RWPE2 (cell line): ENCODE measurements at regions not wholly inside any gene's neighbourhood (a gene's known extent, or its start where the extent isn't known, plus 50 kb on each side); places are given as distances from the start of the nearest gene placed in this dataset.

Source experiments
- ATAC-seq: fragments of 200-7000 bp; cut with Tn5 transposase; 3 replicates; pipeline ENCODE4 v1.9.1; 2021; ENCODE audit warnings: low read depth
- DNase-seq: peaks from one replicate; pipeline ENCODE4 v3.0.0-alpha.2; 2020; ENCODE audit warnings: low spot score
- H3K27ac ChIP-seq: fragments of 450-650 bp; 2 replicates; pipeline ENCODE4 v1.5.1; 2017; ENCODE audit warnings: mild to moderate bottlenecking; ENCODE audit not compliant: poor library complexity, severe bottlenecking
- H3K27me3 ChIP-seq: fragments of 250-450 bp; sonication (Bioruptor Pico); 2 replicates; pipeline ENCODE4 v1.5.1; 2021; ENCODE audit warnings: mild to moderate bottlenecking, moderate library complexity; ENCODE audit not compliant: insufficient read depth, poor library complexity, severe bottlenecking
- H3K36me3 ChIP-seq: fragments of 250-450 bp; sonication (Bioruptor Pico); 2 replicates; pipeline ENCODE4 v1.5.1; 2020; ENCODE audit warnings: low read depth, mild to moderate bottlenecking, moderate library complexity
- H3K4me1 ChIP-seq: fragments of 250-450 bp; sonication (Bioruptor Pico); 2 replicates; pipeline ENCODE4 v1.5.1; 2021; ENCODE audit warnings: mild to moderate bottlenecking, moderate library complexity; ENCODE audit not compliant: insufficient read depth, poor library complexity, severe bottlenecking
- H3K4me3 ChIP-seq: fragments of 250-450 bp; sonication (Bioruptor Pico); 2 replicates; pipeline ENCODE4 v1.5.1; 2021; ENCODE audit warnings: mild to moderate bottlenecking, moderate library complexity; ENCODE audit not compliant: severe bottlenecking
- H3K9me3 ChIP-seq: fragments of 250-450 bp; sonication (Bioruptor Pico); 2 replicates; pipeline ENCODE4 v1.5.1; 2021; ENCODE audit warnings: mild to moderate bottlenecking, moderate library complexity; ENCODE audit not compliant: severe bottlenecking
- TF ChIP-seq, protein P1 (sequence below): fragments of 450-650 bp; IDR thresholded peaks from one replicate; pipeline ENCODE4 v1.5.1; 2017; ENCODE audit warnings: mild to moderate bottlenecking, moderate library complexity; ENCODE audit not compliant: poor library complexity, severe bottlenecking

DNA sequence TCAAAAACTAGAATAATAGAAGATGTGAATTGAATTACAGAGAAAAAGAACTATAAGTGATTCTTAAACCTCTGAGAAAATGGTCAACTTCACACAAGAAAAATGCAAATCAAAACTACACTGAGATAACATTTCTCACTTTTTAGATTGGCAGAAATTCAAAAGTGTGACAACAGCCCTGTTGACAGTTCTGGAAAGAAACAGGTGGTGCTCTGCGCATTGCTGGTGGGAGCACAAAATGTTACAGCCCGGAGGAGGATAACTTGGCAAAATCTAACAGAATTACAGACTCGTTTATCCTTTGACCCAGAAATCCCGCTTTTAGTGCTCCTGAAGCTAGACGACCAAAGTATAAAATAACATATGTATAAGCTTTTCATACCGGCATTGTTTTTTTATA lies 222.5 kb upstream of the CNTN1 start:
- TF ChIP-seq, protein P1, sequence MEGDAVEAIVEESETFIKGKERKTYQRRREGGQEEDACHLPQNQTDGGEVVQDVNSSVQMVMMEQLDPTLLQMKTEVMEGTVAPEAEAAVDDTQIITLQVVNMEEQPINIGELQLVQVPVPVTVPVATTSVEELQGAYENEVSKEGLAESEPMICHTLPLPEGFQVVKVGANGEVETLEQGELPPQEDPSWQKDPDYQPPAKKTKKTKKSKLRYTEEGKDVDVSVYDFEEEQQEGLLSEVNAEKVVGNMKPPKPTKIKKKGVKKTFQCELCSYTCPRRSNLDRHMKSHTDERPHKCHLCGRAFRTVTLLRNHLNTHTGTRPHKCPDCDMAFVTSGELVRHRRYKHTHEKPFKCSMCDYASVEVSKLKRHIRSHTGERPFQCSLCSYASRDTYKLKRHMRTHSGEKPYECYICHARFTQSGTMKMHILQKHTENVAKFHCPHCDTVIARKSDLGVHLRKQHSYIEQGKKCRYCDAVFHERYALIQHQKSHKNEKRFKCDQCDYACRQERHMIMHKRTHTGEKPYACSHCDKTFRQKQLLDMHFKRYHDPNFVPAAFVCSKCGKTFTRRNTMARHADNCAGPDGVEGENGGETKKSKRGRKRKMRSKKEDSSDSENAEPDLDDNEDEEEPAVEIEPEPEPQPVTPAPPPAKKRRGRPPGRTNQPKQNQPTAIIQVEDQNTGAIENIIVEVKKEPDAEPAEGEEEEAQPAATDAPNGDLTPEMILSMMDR: no peak
- Histone ChIP-seq H3K36me3 (no peaks in the 10 kb centered on the region), H3K4me3 (no peak overlapping the region), H3K9me3 (no peaks in the 10 kb centered on the region), H3K27ac (no peak overlapping the region), H3K27me3 (no peaks in the 10 kb centered on the region), H3K4me1 (no peaks in the 10 kb centered on the region)
- no peak for ATAC-seq
- DNase-seq: no peak

GRCh38 chr12:40473962-40474361 lies 218.3 kb upstream of the CNTN1 start:
- Histone ChIP-seq H3K36me3 (no peaks in the 10 kb centered on the region), H3K27ac (no peak overlapping the region), H3K9me3 (no peaks in the 10 kb centered on the region), H3K4me3 (no peak overlapping the region), H3K27me3 (no peaks in the 10 kb centered on the region), H3K4me1 (no peaks in the 10 kb centered on the region)
- ATAC-seq (no peak), DNase-seq (no peak)
- TF ChIP-seq, protein P1: no peak

- ATAC-seq: peak; percentile 29; the same call in 1 of the 3 replicates
- H3K9me3 ChIP-seq: no peaks in the 10 kb centered on the region
- no peak for DNase-seq
- TF ChIP-seq, protein P1: no peak
- H3K4me1 ChIP-seq: no peaks in the 10 kb centered on the region
- no peaks in the 10 kb centered on the region for H3K27me3 ChIP-seq
- no peak overlapping the region for H3K4me3 ChIP-seq
- no peak overlapping the region for H3K27ac ChIP-seq
- no peaks in the 10 kb centered on the region for H3K36me3 ChIP-seq
These were observed 217.6 kb upstream of the CNTN1 start for GRCh38 chr12:40474630-40475029.

- no peak overlapping the region for H3K4me3 ChIP-seq
- no peaks in the 10 kb centered on the region for H3K9me3 ChIP-seq
- no peaks in the 10 kb centered on the region for H3K4me1 ChIP-seq
- no peaks in the 10 kb centered on the region for H3K27me3 ChIP-seq
- H3K27ac ChIP-seq: no peak overlapping the region
- H3K36me3 ChIP-seq: no peaks in the 10 kb centered on the region
- DNase-seq: no peak
- no peak for ATAC-seq
- TF ChIP-seq, protein P1: no peak
These were observed 192.4 kb upstream of the CNTN1 start for GRCh38 chr12:40499856-40500255.

GRCh38 chr12:40502322-40502721 lies 189.9 kb upstream of the CNTN1 start:
- Histone ChIP-seq H3K27me3 (no peaks in the 10 kb centered on the region), H3K27ac (no peak overlapping the region), H3K36me3 (no peaks in the 10 kb centered on the region), H3K4me3 (no peak overlapping the region), H3K4me1 (no peaks in the 10 kb centered on the region), H3K9me3 (no peaks in the 10 kb centered on the region)
- TF ChIP-seq, protein P1: no peak
- no peak for DNase-seq
- ATAC-seq: no peak
